K562 (cell line): ENCODE measurements at regions not wholly inside any gene's neighbourhood (a gene's known extent, or its start where the extent isn't known, plus 50 kb on each side); places are given as distances from the start of the nearest gene placed in this dataset.

Source experiments
- ATAC-seq: fragments of 200-7000 bp; cut with Tn5 transposase; 3 replicates; pipeline ENCODE4 v1.9.1; 2020; ENCODE audit warnings: moderate library complexity
- BruUV-seq: library from RNA; stranded (reverse); fragments of 400-500 nt; replicated peaks from 2 replicates; lab custom pipeline; 2021; lab: Mats Ljungman, UMichigan
- CTCF ChIA-PET: fragments of 300-600 bp; formaldehyde crosslinking; extraction: SDS; loops from one replicate; lab custom pipeline; 2021; ENCODE audit warnings: low intra/inter-chr PET ratio; lab: Yijun Ruan, JAX
- POLR2A ChIA-PET: fragments of 300-600, 350-650 bp; sonication (Branson Sonifier 250); formaldehyde crosslinking; extraction: SDS; loops from one replicate; lab custom pipeline; 2021; ENCODE audit warnings: antibody characterized with exemption, inconsistent platforms; lab: Yijun Ruan, JAX
- DNase-seq, 4 experiments: peaks; one replicate each; pipeline versions ENCODE4 v3.0.0 to v3.0.0-alpha.2; 2011 to 2018; ENCODE audit warnings: low spot score in 3 of 4, mixed read lengths in 3 of 4; ENCODE audit errors: extremely low read depth in 1 of 4
- FAIRE-seq: peaks from 2 replicates; lab custom pipeline; 2011; peaks lifted over from hg19 to GRCh38; lab: Jason Lieb, UNC
- H2AFZ ChIP-seq: 2 replicates; pipeline ENCODE4 v1.6.0; 2011; ENCODE audit warnings: low read depth, low read length, control low read depth, inconsistent platforms
- H3K27ac ChIP-seq: fragments of 200-600 bp; 3 replicates; pipeline ENCODE4 v1.8.0; 2011; ENCODE audit warnings: low read depth, mild to moderate bottlenecking, control low read depth, inconsistent platforms, low read length, moderate library complexity, mixed read lengths; ENCODE audit errors: extremely low read depth
- H3K27me3 ChIP-seq, 2 experiments: fragments of 300-600 bp in 1 of 2; 2 replicates in 1 of 2; 3 replicates in 1 of 2; pipeline versions ENCODE4 v1.6.0 to v1.8.0; 2011; ENCODE audit warnings: inconsistent platforms in 2 of 2, low read length in 2 of 2, mild to moderate bottlenecking in 1 of 2, mixed read lengths in 1 of 2, moderate library complexity in 1 of 2; ENCODE audit not compliant: control insufficient read depth in 2 of 2, insufficient read depth in 2 of 2
- H3K36me3 ChIP-seq: fragments of 300-600 bp; 3 replicates; pipeline ENCODE4 v1.8.0; 2011; ENCODE audit warnings: mild to moderate bottlenecking, low read length, inconsistent platforms; ENCODE audit not compliant: control insufficient read depth, insufficient read depth
- H3K4me1 ChIP-seq, 2 experiments: fragments of 200-600 bp in 1 of 2; replicated peaks in 1 of 2; 2 replicates in 1 of 2; 3 replicates in 1 of 2; pipeline versions ENCODE4 v1.5.1 to v1.8.0; 2011; ENCODE audit warnings: inconsistent platforms in 2 of 2, low read length in 2 of 2, mild to moderate bottlenecking in 1 of 2, mixed read lengths in 1 of 2, moderate library complexity in 1 of 2; ENCODE audit not compliant: control insufficient read depth in 2 of 2, insufficient read depth in 2 of 2
- H3K4me2 ChIP-seq: 2 replicates; pipeline ENCODE4 v1.6.1; 2011; ENCODE audit warnings: low read length, control low read depth, inconsistent platforms, mixed read lengths; ENCODE audit not compliant: insufficient read depth
- H3K4me3 ChIP-seq: fragments of 200-600 bp; sonication (generic), shearing (Covaris generic); 2 replicates; pipeline ENCODE4 v1.5.1; 2016; ENCODE audit warnings: control low read depth, inconsistent platforms
- H3K79me2 ChIP-seq: fragments of 200-600 bp; 3 replicates; pipeline ENCODE4 v1.8.0; 2011; ENCODE audit warnings: low read length, inconsistent platforms; ENCODE audit not compliant: control insufficient read depth, insufficient read depth
- H3K9ac ChIP-seq, 2 experiments: 2 replicates each; pipeline versions ENCODE4 v1.6.0 to v1.6.1; 2011; ENCODE audit warnings: low read depth in 2 of 2, low read length in 2 of 2, control low read depth in 1 of 2, inconsistent platforms in 1 of 2, mild to moderate bottlenecking in 1 of 2, mixed read lengths in 1 of 2; ENCODE audit not compliant: insufficient read depth in 1 of 2
- H3K9me1 ChIP-seq: one replicate; pipeline ENCODE4 v1.6.0; 2011; ENCODE audit warnings: inconsistent platforms, mild to moderate bottlenecking, low read length, moderate library complexity; ENCODE audit not compliant: control insufficient read depth, insufficient read depth
- H3K9me3 ChIP-seq: replicated peaks from 2 replicates; pipeline ENCODE4 v1.5.1; 2011; ENCODE audit warnings: low read depth, low read length, inconsistent platforms; ENCODE audit not compliant: control insufficient read depth, insufficient read depth
- H4K20me1 ChIP-seq: replicated peaks from 2 replicates; pipeline ENCODE4 v1.6.1; 2011; ENCODE audit warnings: low read length, inconsistent platforms, mixed read lengths; ENCODE audit not compliant: control insufficient read depth, insufficient read depth
- ADNP ChIP-seq: fragments of 200-800 bp; sonication (Bioruptor generic); IDR thresholded peaks from 2 replicates; pipeline ENCODE4 v1.6.1; 2016; ENCODE audit warnings: missing genetic modification characterization, missing compliant biosample characterization
- ARID3B ChIP-seq: fragments of 250-450 bp; sonication (Bioruptor Pico); IDR thresholded peaks from 2 replicates; pipeline ENCODE4 v1.4.0; 2020; ENCODE audit warnings: borderline replicate concordance
- COPS2 ChIP-seq: fragments of 450-650 bp; conservative IDR thresholded peaks from 2 replicates; pipeline ENCODE4 v1.6.1; 2016; ENCODE audit warnings: mild to moderate bottlenecking, moderate library complexity
- DACH1 ChIP-seq: fragments of 450-650 bp; IDR thresholded peaks from 2 replicates; pipeline ENCODE4 v1.6.1; 2018; ENCODE audit not compliant: partially characterized antibody
- GTF2E2 ChIP-seq: fragments of 200-800 bp; sonication (Bioruptor generic); IDR thresholded peaks from 2 replicates; pipeline ENCODE4 v1.6.1; 2016; ENCODE audit warnings: missing genetic modification characterization, missing compliant biosample characterization
- HDAC1 ChIP-seq, 2 experiments: fragments of 450-650 bp; IDR thresholded peaks; 2 replicates each; pipeline ENCODE4 v1.6.1; 2016 to 2017; ENCODE audit warnings: inconsistent platforms in 1 of 2, mild to moderate bottlenecking in 1 of 2, moderate library complexity in 1 of 2
- HLTF ChIP-seq: fragments of 450-650 bp; IDR thresholded peaks from 2 replicates; pipeline ENCODE4 v1.6.1; 2016
- KLF10 ChIP-seq: fragments of 250-450 bp; sonication (Bioruptor Pico); IDR thresholded peaks from 2 replicates; pipeline ENCODE4 v1.6.1; 2021; ENCODE audit warnings: matching md5 sums
- MITF ChIP-seq: IDR thresholded peaks from 2 replicates; pipeline ENCODE4 v1.6.1; 2014; ENCODE audit warnings: antibody characterized with exemption
- RAD21 ChIP-seq, 2 experiments: fragments of 250-450 bp in 1 of 2; fragments of 450-650 bp in 1 of 2; sonication (Bioruptor Pico) in 1 of 2; formaldehyde crosslinking in 1 of 2; IDR thresholded peaks in 1 of 2; conservative IDR thresholded peaks in 1 of 2; 2 replicates each; pipeline versions ENCODE4 v1.4.0 to v1.8.0; 2020 to 2022; ENCODE audit warnings: mild to moderate bottlenecking in 2 of 2, moderate library complexity in 1 of 2
- RCOR1 ChIP-seq, 2 experiments: IDR thresholded peaks; 2 replicates each; pipeline ENCODE4 v1.6.1; 2012; ENCODE audit warnings: low read depth in 2 of 2, low read length in 2 of 2, borderline replicate concordance in 1 of 2, improper control_type of control experiment in 1 of 2
- ZBTB11 ChIP-seq, 3 experiments: fragments of 200-800 bp in 1 of 3; fragments of 250-450 bp in 1 of 3; fragments of 450-650 bp in 1 of 3; sonication (Bioruptor Pico) in 1 of 3; sonication (Bioruptor generic) in 1 of 3; formaldehyde crosslinking in 1 of 3; IDR thresholded peaks; 2 replicates each; pipeline versions ENCODE4 v1.6.1 to v1.8.0; 2016 to 2022; ENCODE audit warnings: mild to moderate bottlenecking in 2 of 3, missing genetic modification characterization in 2 of 3, missing compliant biosample characterization in 1 of 3, moderate library complexity in 1 of 3
- ZNF589 ChIP-seq: fragments of 200-800 bp; sonication (Bioruptor generic); IDR thresholded peaks from 2 replicates; pipeline ENCODE4 v1.6.1; 2016; ENCODE audit warnings: low read depth, missing genetic modification characterization, missing compliant biosample characterization
- WGBS: fragments of 100-300 bp; shearing (Covaris generic); methylation state at CpG from one replicate; pipeline ENCODE4 v1.1.6; 2016; ENCODE audit warnings: low coverage, mixed read lengths; ENCODE audit not compliant: insufficient coverage; ENCODE audit errors: missing lambda C conversion rate; 5-methylcytosine and 5-hydroxymethylcytosine counted together
- in situ Hi-C: fragments of 300-500 bp; cut with MboI; formaldehyde crosslinking; loops from 4 replicates; pipeline ENCODE4 v1.15.0; 2018; ENCODE audit warnings: inconsistent platforms, mixed read lengths
- intact Hi-C: fragments of 100-400 bp; cut with micrococcal nuclease; formaldehyde crosslinking; loops from 2 replicates; pipeline ENCODE4 v1.14.2; 2022

- no peak for TF ChIP-seq ZBTB11 (CRISPR knock-in tag; IDR thresholded peaks at IDR 0.05)
- TF ChIP-seq COPS2: no peak
- no peak for TF ChIP-seq MITF
- no peak for TF ChIP-seq ADNP (tag)
Observed at GRCh38 chr12:102746963-102747362, 170.1 kb downstream of the PAH start (continued).

GRCh38 chr12:102745971-102746600 lies 171.0 kb downstream of the PAH start:
- no peaks in the 10 kb centered on the region for H4K20me1 ChIP-seq
- no peaks in the 10 kb centered on the region for H3K36me3 ChIP-seq
- intact Hi-C loops: no loop called here
- no peak for DNase-seq
- no peaks in the 10 kb centered on the region; a peak in 1 of 5 replicates for H3K4me1 ChIP-seq
- H3K27ac ChIP-seq: no peak overlapping the region
- no peak overlapping the region for H3K9ac ChIP-seq
- no peak overlapping the region for H3K4me2 ChIP-seq
- no peak overlapping the region for H2AFZ ChIP-seq
- H3K9me3 ChIP-seq: no peaks in the 10 kb centered on the region
- no peaks in the 10 kb centered on the region for H3K9me1 ChIP-seq
- WGBS: 5% methylated on average over 8 of the region's 8 CpGs
- H3K27me3 ChIP-seq: no peaks in the 10 kb centered on the region
- in situ Hi-C loops: no loop called here
- no peak overlapping the region for H3K4me3 ChIP-seq
- ATAC-seq: peak; percentile 23; the same call in 1 of the 3 replicates
- BruUV-seq: no TSS peak
- FAIRE-seq: no peak
- POLR2A ChIA-PET: interaction anchor here (1.0 kb wide), 1 partner anchor 44 kb away, joined by 3 read pairs; no protein-coding TSS in a partner anchor
- no peaks in the 10 kb centered on the region for H3K79me2 ChIP-seq
- CTCF ChIA-PET: no interaction called here
- no peak for TF ChIP-seq HLTF
- TF ChIP-seq RCOR1 (IDR thresholded peaks at IDR 0.05; ENCODE audit: borderline replicate concordance in 1 of 2, low read depth in 2 of 2, low read length in 2 of 2): no peak
- TF ChIP-seq RAD21 (CRISPR knock-in tag; conservative IDR thresholded peaks at IDR 0.05 in 1 of 2, IDR thresholded peaks at IDR 0.05 in 1 of 2): 0 out of 4 replicates have a peak, but pooled peaks of 1 of the 2 experiments have one; percentile 11
- no peak for TF ChIP-seq ARID3B (CRISPR knock-in tag)
- no peak for TF ChIP-seq GTF2E2 (tag)
- peak; percentile 27 for TF ChIP-seq DACH1
- TF ChIP-seq ZNF589 (CRISPR knock-in tag): no peak
- no peak for TF ChIP-seq KLF10 (CRISPR knock-in tag)
- TF ChIP-seq HDAC1 (IDR thresholded peaks at IDR 0.05): no peak
